GM18909 (cell line): ENCODE measurements at regions not wholly inside any gene's neighbourhood (a gene's known extent, or its start where the extent isn't known, plus 50 kb on each side); places are given as distances from the start of the nearest gene placed in this dataset.

Experiments
- ATAC-seq: cut with Tn5 transposase; IDR thresholded peaks from one replicate; pipeline ENCODE4 v1.9.1; 2021; ENCODE audit warnings: mild to moderate bottlenecking; ENCODE audit not compliant: unreplicated experiment, poor library complexity

DNA sequence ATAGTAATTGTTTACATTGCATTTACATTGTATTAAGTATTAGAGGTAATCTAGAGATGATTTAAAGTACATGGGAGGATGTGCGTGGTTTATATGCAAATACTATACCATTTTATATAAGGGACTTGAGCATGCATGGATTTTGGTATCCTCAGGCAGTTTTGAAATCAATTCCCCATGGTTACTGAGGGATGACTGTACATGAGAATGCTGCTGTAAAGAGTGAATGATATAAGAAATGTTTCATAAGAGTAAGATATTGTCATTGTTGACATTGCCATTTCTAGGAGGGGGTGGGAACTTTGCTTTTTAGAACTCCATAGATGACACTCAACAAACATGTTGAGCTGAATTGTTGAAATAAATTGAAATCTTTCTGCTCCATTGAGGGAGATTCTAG, 185.0 kb downstream of the SEMA6A start:
- ATAC-seq: no peak

- ATAC-seq: no peak
Observed at GRCh38 chr5:116388564-116389258, 185.9 kb downstream of the SEMA6A start.

- no peak for ATAC-seq
Observed at GRCh38 chr5:116387738-116388137, 186.9 kb downstream of the SEMA6A start.

GRCh38 chr5:116386633-116387032, 188.0 kb downstream of the SEMA6A start:
- ATAC-seq: no peak

GRCh38 chr5:116382874-116383266, 191.8 kb downstream of the SEMA6A start:
- ATAC-seq: no peak

GRCh38 chr5:116382032-116382873, 192.4 kb downstream of the SEMA6A start:
- ATAC-seq: no peak

DNA sequence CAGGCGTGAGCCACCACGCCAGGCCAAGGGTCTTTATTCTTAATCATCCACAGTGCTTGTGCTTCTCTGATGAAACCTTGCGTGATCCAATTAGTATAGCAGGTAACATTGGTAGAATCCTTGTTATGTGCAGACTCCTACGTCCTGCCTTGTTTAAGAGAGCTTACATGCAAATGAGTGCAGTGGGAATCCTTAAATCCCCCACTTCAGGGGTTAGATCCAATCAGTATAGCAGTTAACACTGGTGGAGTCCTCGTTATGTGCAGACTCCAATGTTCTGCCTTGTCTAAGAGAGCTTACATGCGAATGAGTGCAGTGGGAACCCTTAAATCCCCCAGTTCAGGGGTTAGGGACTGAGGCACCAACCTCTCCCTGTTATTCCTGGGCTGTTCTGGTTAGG, 193.4 kb downstream of the SEMA6A start:
- no peak for ATAC-seq

GRCh38 chr5:116380621-116381020, 194.0 kb downstream of the SEMA6A start:
- no peak for ATAC-seq

- no peak for ATAC-seq
Observed at GRCh38 chr5:116379306-116379705, 195.3 kb downstream of the SEMA6A start.

DNA sequence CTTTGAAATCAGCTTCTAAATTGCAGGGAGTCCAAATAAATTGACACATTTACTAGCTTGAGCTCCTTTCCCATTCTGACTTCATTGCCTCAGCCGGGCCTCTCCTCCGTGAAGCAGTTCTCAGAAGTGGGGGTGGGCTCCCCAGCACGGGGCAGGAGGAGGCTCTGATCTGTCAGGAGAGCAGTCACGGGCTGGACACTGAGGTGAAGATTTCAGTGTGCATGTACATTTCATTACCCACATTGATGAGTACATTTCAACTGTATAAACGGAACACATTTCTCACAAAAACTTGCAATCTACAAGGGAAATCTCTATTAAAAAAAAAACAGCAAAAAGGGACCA, 195.9 kb downstream of the SEMA6A start:
- no peak for ATAC-seq

- ATAC-seq: no peak
Observed at GRCh38 chr5:116378007-116378776, 196.4 kb downstream of the SEMA6A start.

- no peak for ATAC-seq
Observed at GRCh38 chr5:116377276-116378006, 197.2 kb downstream of the SEMA6A start.

- no peak for ATAC-seq
Observed at GRCh38 chr5:116375926-116376325, 198.7 kb downstream of the SEMA6A start.

- ATAC-seq: peak; percentile 89
Observed at GRCh38 chr5:116374434-116374852, 200.2 kb downstream of the SEMA6A start.

- ATAC-seq: no peak
Observed at GRCh38 chr5:116372931-116373597, 201.6 kb downstream of the SEMA6A start.

DNA sequence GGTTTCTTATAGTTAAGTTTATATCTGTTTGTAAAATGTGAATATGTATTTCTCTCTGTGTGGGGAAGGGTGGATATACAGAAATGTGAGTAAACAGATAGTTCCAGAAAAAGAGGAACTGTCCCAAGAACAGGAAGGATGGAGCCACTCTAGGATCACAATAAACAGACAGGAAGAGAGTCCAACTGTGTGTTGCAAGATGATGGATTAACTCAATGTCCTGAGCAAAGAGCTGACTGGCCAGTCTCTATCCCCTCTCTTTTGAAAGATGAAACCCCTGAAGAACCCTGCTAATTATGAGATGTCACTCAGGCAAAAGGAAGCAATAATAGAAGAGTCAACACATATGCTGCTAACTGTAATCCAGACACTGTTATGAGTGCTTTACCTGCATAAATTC, 202.7 kb downstream of the SEMA6A start:
- ATAC-seq: no peak

GRCh38 chr5:116371431-116371830, 203.2 kb downstream of the SEMA6A start:
- ATAC-seq: no peak

DNA sequence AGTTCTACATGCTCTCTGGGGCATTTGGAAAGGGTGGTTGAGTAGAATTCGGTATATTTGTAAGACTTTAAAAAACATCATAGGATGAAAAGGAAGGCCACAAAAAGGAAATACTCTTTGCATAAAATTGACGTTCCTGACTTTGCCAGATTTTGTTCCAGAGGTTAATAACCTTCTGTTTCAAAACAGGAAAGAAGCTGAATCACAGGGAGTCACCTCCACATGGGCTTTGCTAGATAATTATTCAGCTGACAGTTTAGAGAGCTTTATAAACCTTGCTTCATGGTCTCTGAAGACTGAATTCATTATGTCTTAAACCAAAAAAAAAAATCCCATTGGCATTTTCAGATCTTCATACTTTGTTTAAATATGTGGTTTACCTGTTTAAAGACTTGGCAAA, 203.7 kb downstream of the SEMA6A start:
- no peak for ATAC-seq

DNA sequence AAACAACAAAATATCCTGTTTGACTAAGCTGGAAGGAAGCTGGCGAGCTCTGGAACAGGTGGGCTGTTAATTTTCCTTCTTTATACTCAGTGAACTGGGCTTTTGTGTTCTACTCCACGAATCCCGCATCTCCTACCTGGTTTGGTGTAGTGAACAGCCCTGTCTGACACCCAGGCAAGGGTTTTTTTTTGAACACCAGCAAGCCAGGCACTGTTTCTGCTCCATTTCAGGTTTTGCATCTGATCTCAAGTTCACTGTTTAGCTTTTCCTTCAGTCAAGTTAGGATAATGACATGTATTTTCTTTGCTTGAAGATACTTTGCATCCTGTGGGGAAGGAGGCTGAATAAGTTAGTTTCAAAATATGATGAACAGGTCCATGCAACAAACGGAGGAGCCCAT, 204.5 kb downstream of the SEMA6A start:
- ATAC-seq: no peak

DNA sequence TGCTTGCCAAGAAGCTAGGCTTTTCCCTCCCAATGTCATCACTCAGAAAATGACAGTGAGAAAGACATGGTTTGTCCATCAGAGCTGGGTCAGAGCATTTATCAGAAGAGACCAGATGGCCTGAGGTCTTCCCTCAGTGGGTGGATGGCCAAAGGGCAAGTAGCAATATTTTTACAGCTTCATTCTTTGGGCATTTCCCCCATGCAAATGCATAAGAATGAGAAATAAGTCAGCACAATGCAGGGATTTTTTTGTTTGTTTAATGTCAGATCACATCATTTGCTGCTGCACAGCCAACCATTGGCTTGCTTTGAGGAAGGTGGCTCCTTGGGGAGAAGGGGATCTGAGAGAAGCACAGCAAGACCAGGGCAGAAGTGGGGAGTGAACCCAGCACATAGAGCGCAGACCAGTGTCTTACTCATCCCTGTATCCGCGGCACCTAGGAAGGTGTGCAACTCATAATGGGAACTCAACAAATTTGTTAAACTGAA, 209.6 kb downstream of the SEMA6A start:
- ATAC-seq: peak; percentile 63
